SK-N-SH (cell line): ENCODE measurements at regions not wholly inside any gene's neighbourhood (a gene's known extent, or its start where the extent isn't known, plus 50 kb on each side); places are given as distances from the start of the nearest gene placed in this dataset.

Experiments
- CHD2 ChIP-seq: fragments of 150-350 bp; IDR thresholded peaks from 2 replicates; pipeline ENCODE4 v1.6.1; 2018; ENCODE audit warnings: low read length; ENCODE audit not compliant: partially characterized antibody
- EP300 ChIP-seq, 2 experiments: IDR thresholded peaks; 2 replicates each; pipeline versions ENCODE4 v1.4.0 to v1.6.1; 2012; ENCODE audit warnings: borderline replicate concordance in 1 of 2, low read depth in 1 of 2, low read length in 1 of 2
- EZH2phosphoT487 ChIP-seq: fragments of 200-600 bp; sonication (generic); IDR thresholded peaks from 2 replicates; pipeline ENCODE4 v1.6.1; 2017; ENCODE audit warnings: low read depth, mixed run types, mild to moderate bottlenecking, antibody characterized with exemption, moderate library complexity, borderline replicate concordance
- FOXM1 ChIP-seq: IDR thresholded peaks from 2 replicates; pipeline ENCODE4 v1.4.0; 2012; ENCODE audit warnings: low read depth, mild to moderate bottlenecking
- GABPA ChIP-seq: IDR thresholded peaks from 2 replicates; pipeline ENCODE4 v1.4.0; 2012; ENCODE audit warnings: low read depth, mild to moderate bottlenecking
- JUND ChIP-seq: IDR thresholded peaks from 2 replicates; pipeline ENCODE4 v1.4.0; 2012
- POLR2AphosphoS5 ChIP-seq: IDR thresholded peaks from 2 replicates; pipeline ENCODE4 v1.6.1; 2012; ENCODE audit warnings: low read depth, low read length
- TCF12 ChIP-seq: IDR thresholded peaks from 2 replicates; pipeline ENCODE4 v1.4.0; 2012
- YY1 ChIP-seq: IDR thresholded peaks from 2 replicates; pipeline ENCODE4 v1.4.0; 2012; ENCODE audit warnings: low read depth, mild to moderate bottlenecking
- TF ChIP-seq, protein P1 (sequence below): IDR thresholded peaks from 2 replicates; pipeline ENCODE4 v1.4.0; 2012; ENCODE audit warnings: low read depth
- TF ChIP-seq, protein P2 (sequence below): fragments of 200-600 bp; sonication (generic); IDR thresholded peaks from 2 replicates; pipeline ENCODE4 v1.6.1; 2017; ENCODE audit warnings: antibody characterized with exemption, mild to moderate bottlenecking, moderate library complexity
- TF ChIP-seq, protein P3 (sequence below): IDR thresholded peaks from 2 replicates; pipeline ENCODE4 v1.4.0; 2012; ENCODE audit warnings: low read depth, borderline replicate concordance

DNA sequence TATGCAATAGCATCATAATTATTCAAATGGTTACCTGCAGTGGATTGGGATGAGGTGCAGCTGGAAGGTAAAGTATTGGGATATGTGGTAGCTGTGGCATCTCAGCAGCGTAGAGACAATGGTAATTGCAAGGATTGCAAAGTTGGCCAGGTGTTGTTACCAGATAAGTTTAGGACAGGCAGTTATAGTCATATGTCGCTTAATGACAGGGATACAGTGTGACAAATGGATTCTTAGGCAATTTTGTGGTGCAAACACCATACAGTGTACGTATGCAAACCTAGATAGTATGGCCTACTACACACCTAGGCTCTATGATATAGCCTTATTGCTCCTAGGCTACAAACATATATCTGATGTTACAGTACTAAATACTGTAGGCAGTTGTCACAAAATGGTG lies 163.5 kb upstream of the LYZL2 start:
- TF ChIP-seq JUND (no peak), EP300 (IDR thresholded peaks at IDR 0.05; ENCODE audit: borderline replicate concordance in 1 of 2, low read depth in 1 of 2, low read length in 1 of 2) (no peak), YY1 (no peak), CHD2 (no peak), FOXM1 (no peak), POLR2AphosphoS5 (no peak), GABPA (no peak), TCF12 (no peak), EZH2phosphoT487 (no peak)
- TF ChIP-seq, protein P1, sequence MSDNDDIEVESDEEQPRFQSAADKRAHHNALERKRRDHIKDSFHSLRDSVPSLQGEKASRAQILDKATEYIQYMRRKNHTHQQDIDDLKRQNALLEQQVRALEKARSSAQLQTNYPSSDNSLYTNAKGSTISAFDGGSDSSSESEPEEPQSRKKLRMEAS, result no peak
- TF ChIP-seq, protein P2, sequence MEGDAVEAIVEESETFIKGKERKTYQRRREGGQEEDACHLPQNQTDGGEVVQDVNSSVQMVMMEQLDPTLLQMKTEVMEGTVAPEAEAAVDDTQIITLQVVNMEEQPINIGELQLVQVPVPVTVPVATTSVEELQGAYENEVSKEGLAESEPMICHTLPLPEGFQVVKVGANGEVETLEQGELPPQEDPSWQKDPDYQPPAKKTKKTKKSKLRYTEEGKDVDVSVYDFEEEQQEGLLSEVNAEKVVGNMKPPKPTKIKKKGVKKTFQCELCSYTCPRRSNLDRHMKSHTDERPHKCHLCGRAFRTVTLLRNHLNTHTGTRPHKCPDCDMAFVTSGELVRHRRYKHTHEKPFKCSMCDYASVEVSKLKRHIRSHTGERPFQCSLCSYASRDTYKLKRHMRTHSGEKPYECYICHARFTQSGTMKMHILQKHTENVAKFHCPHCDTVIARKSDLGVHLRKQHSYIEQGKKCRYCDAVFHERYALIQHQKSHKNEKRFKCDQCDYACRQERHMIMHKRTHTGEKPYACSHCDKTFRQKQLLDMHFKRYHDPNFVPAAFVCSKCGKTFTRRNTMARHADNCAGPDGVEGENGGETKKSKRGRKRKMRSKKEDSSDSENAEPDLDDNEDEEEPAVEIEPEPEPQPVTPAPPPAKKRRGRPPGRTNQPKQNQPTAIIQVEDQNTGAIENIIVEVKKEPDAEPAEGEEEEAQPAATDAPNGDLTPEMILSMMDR, result no peak
- TF ChIP-seq, protein P3, sequence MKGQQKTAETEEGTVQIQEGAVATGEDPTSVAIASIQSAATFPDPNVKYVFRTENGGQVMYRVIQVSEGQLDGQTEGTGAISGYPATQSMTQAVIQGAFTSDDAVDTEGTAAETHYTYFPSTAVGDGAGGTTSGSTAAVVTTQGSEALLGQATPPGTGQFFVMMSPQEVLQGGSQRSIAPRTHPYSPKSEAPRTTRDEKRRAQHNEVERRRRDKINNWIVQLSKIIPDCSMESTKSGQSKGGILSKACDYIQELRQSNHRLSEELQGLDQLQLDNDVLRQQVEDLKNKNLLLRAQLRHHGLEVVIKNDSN, result no peak
